ENCODE measurements at regions not wholly inside any gene's neighbourhood (a gene's known extent, or its start where the extent isn't known, plus 50 kb on each side); places are given as distances from the start of the nearest gene placed in this dataset.

DNA sequence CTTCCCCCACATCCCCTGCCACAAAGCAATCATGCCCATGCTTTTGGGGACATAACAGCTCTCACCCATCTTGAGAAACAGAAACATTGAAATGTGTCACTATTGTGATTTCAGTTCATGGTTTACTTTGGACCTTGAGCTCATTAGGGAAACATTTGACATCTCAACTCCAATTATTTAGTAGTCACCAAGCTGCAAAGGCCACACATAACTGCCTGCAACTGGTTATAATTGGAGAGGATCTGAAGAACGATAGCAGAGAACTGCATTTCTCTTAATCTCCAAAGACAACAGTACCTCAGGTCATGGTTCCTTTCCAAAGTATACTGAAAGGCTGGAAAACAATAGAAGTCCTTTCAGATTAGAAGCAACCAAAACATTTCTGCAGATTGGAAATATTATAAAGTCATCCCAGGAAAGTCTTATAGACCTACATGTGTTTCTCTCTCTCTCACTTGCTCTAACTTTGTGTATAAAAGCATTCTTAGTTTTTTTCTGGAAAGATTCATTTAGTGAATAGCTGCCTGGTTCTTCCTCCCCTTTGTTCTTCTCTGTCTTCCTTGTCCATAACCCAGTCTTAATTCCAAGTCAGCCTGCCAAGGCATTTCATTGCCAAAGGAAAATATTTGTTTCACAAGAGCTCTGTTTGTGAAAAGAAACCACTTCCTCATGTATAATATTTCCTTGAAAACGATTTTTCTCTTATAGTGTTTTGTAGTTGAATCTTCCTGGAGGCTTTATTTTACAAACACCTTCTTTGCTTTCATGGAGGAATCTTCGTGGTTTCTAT is 426.8 kb downstream of the ADGRL2 start:
- TF ChIP-seq, protein P1, sequence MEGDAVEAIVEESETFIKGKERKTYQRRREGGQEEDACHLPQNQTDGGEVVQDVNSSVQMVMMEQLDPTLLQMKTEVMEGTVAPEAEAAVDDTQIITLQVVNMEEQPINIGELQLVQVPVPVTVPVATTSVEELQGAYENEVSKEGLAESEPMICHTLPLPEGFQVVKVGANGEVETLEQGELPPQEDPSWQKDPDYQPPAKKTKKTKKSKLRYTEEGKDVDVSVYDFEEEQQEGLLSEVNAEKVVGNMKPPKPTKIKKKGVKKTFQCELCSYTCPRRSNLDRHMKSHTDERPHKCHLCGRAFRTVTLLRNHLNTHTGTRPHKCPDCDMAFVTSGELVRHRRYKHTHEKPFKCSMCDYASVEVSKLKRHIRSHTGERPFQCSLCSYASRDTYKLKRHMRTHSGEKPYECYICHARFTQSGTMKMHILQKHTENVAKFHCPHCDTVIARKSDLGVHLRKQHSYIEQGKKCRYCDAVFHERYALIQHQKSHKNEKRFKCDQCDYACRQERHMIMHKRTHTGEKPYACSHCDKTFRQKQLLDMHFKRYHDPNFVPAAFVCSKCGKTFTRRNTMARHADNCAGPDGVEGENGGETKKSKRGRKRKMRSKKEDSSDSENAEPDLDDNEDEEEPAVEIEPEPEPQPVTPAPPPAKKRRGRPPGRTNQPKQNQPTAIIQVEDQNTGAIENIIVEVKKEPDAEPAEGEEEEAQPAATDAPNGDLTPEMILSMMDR (conservative IDR thresholded peaks at IDR 0.05; ENCODE audit: low read depth, low read length) = no peak
- TF ChIP-seq RCOR1 (IDR thresholded peaks at IDR 0.05; ENCODE audit: insufficient replicate concordance, low read length) (no peak), RFX5 (IDR thresholded peaks at IDR 0.05; ENCODE audit: low read depth, low read length) (no peak), POLR2A (IDR thresholded peaks at IDR 0.05; ENCODE audit: low read depth, low read length) (no peak), USF2 (IDR thresholded peaks at IDR 0.05; ENCODE audit: low read depth, low read length) (no peak), SMC3 (IDR thresholded peaks at IDR 0.05; ENCODE audit: low read depth, low read length) (no peak), MAFK (IDR thresholded peaks at IDR 0.05; ENCODE audit: low read depth, low read length) (no peak), FOS (IDR thresholded peaks at IDR 0.05; ENCODE audit: low read depth, low read length) (no peak), MXI1 (IDR thresholded peaks at IDR 0.05; ENCODE audit: borderline replicate concordance, low read depth, low read length) (no peak)
